GM12892 (cell line): ENCODE measurements at regions not wholly inside any gene's neighbourhood (a gene's known extent, or its start where the extent isn't known, plus 50 kb on each side); places are given as distances from the start of the nearest gene placed in this dataset.

Experiments
- POLR2A ChIP-seq: IDR thresholded peaks from 2 replicates; pipeline ENCODE4 v1.6.1; 2011; ENCODE audit warnings: low read depth, low read length, control low read depth
- POLR2AphosphoS5 ChIP-seq: IDR thresholded peaks from 2 replicates; pipeline ENCODE4 v1.6.1; 2011; ENCODE audit warnings: low read depth, low read length, control low read depth
- TAF1 ChIP-seq: IDR thresholded peaks from 2 replicates; pipeline ENCODE4 v1.6.1; 2011; ENCODE audit warnings: low read depth, mild to moderate bottlenecking, control low read depth, low read length, borderline replicate concordance

GRCh38 chr1:228988664-228989063 lies 253.4 kb downstream of the RHOU start:
- no peak for TF ChIP-seq POLR2A
- TF ChIP-seq POLR2AphosphoS5, result no peak
- no peak for TF ChIP-seq TAF1
